Calu3 (cell line): ENCODE measurements at regions not wholly inside any gene's neighbourhood (a gene's known extent, or its start where the extent isn't known, plus 50 kb on each side); places are given as distances from the start of the nearest gene placed in this dataset.
A peak's percentile ranks its signal among the peaks of the same experiment; 100 is the strongest.

Experiments used
- BruUV-seq: library from RNA; stranded (reverse); fragments of 400-500 nt; replicated peaks from 2 replicates; lab custom pipeline; 2021; lab: Mats Ljungman, UMichigan
- CTCF ChIA-PET: fragments of 300-600 bp; sonication (Branson Sonifier 250); formaldehyde crosslinking; loops from one replicate; lab custom pipeline; 2022; ENCODE audit warnings: antibody characterized with exemption; lab: Charles Lee
- DNase-seq: peaks from one replicate; pipeline ENCODE4 v3.0.0; 2022
- H3K27ac Mint-ChIP-seq: one replicate; pipeline ENCODE4 v1.8.0; 2022; ENCODE audit warnings: mixed read lengths; ENCODE audit not compliant: unreplicated experiment
- H3K27me3 Mint-ChIP-seq: one replicate; pipeline ENCODE4 v1.8.0; 2022; ENCODE audit warnings: mixed read lengths; ENCODE audit not compliant: unreplicated experiment
- H3K36me3 Mint-ChIP-seq: one replicate; pipeline ENCODE4 v1.8.0; 2022; ENCODE audit warnings: mild to moderate bottlenecking, moderate library complexity, mixed read lengths; ENCODE audit not compliant: insufficient read depth, unreplicated experiment
- H3K4me1 Mint-ChIP-seq: one replicate; pipeline ENCODE4 v1.8.0; 2022; ENCODE audit warnings: mild to moderate bottlenecking, low read depth, mixed read lengths; ENCODE audit not compliant: unreplicated experiment
- H3K4me3 Mint-ChIP-seq: one replicate; pipeline ENCODE4 v1.8.0; 2022; ENCODE audit warnings: mild to moderate bottlenecking, low read depth, moderate library complexity, mixed read lengths; ENCODE audit not compliant: unreplicated experiment
- H3K9me3 Mint-ChIP-seq: one replicate; pipeline ENCODE4 v1.8.0; 2022; ENCODE audit warnings: low read depth, mixed read lengths; ENCODE audit not compliant: unreplicated experiment
- intact Hi-C: fragments of 100-400 bp; cut with micrococcal nuclease; formaldehyde crosslinking; loops from one replicate; pipeline ENCODE4 v1.10.0; 2022; ENCODE audit not compliant: unreplicated experiment
- TF ChIP-seq, protein P1 (sequence below): fragments of 200-600 bp; IDR thresholded peaks from one replicate; pipeline ENCODE4 v1.8.0; 2022; ENCODE audit warnings: antibody characterized with exemption; ENCODE audit not compliant: unreplicated experiment

DNA sequence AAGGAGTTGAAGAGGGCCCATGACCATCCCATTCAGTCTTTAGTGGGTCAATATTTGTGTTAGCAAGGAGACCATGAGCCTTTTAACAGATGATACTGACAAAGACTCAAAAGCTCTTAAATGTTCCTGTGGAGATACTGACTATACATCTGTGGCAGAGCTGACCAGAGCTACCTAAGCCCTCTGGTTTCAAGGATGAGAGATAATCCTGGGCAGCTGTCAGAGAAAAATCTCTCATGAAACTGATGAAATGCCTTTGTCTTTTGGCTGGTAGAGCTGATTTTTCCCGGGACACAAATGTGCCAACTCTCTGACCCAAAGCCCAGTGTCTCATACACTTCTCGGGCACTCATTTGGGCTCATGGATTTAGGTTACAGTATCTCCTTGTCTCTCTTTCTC lies 100.9 kb downstream of the XCL2 start:
- no TSS peak for BruUV-seq
- H3K9me3 Mint-ChIP-seq, result no peaks in the 10 kb centered on the region
- DNase-seq, result no peak
- H3K27me3 Mint-ChIP-seq, result no peaks in the 10 kb centered on the region
- H3K4me1 Mint-ChIP-seq, result peaks cover 28% of the 10 kb centered on the region
- TF ChIP-seq, protein P1, sequence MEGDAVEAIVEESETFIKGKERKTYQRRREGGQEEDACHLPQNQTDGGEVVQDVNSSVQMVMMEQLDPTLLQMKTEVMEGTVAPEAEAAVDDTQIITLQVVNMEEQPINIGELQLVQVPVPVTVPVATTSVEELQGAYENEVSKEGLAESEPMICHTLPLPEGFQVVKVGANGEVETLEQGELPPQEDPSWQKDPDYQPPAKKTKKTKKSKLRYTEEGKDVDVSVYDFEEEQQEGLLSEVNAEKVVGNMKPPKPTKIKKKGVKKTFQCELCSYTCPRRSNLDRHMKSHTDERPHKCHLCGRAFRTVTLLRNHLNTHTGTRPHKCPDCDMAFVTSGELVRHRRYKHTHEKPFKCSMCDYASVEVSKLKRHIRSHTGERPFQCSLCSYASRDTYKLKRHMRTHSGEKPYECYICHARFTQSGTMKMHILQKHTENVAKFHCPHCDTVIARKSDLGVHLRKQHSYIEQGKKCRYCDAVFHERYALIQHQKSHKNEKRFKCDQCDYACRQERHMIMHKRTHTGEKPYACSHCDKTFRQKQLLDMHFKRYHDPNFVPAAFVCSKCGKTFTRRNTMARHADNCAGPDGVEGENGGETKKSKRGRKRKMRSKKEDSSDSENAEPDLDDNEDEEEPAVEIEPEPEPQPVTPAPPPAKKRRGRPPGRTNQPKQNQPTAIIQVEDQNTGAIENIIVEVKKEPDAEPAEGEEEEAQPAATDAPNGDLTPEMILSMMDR, result no peak
- H3K27ac Mint-ChIP-seq, result no peak overlapping the region
- intact Hi-C loops, result no loop called here
- no peak overlapping the region for H3K4me3 Mint-ChIP-seq
- no peaks in the 10 kb centered on the region for H3K36me3 Mint-ChIP-seq
- CTCF ChIA-PET, result interaction anchor here (0.9 to 1.8 kb wide), 2 partner anchors 15 to 100 kb away, joined by 3 read pairs; no protein-coding TSS in a partner anchor

DNA sequence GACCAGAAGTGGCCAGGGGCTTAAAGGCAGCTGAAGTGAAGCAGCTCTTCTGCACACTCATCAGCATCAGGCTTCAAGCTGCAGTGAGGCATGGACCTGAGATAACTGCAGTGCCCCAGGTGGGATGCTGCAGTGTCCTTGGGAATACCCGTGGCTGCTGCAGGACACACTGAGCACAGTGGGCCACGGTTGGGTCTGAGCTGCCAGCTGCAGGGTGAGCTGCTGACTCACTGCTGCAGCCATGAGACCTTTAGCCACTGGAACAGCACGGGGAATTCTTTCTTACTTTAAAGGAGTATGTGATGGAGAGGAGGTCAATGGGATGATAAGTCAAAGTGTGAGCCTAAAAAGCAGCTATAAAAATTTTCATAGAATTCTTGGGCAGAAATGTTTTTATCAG lies 102.1 kb downstream of the XCL2 start:
- Mint-ChIP-seq H3K27ac (no peak overlapping the region), H3K4me1 (peaks cover 28% of the 10 kb centered on the region), H3K36me3 (no peaks in the 10 kb centered on the region), H3K9me3 (no peaks in the 10 kb centered on the region), H3K4me3 (no peak overlapping the region), H3K27me3 (no peaks in the 10 kb centered on the region)
- no peak for DNase-seq
- BruUV-seq, result no TSS peak
- CTCF ChIA-PET, result interaction anchor here (1.1 to 3.0 kb wide), 2 partner anchors 15 to 162 kb away, joined by 3 to 16 read pairs; no protein-coding TSS in a partner anchor
- TF ChIP-seq, protein P1, result no peak
- intact Hi-C loops, result no loop called here

DNA sequence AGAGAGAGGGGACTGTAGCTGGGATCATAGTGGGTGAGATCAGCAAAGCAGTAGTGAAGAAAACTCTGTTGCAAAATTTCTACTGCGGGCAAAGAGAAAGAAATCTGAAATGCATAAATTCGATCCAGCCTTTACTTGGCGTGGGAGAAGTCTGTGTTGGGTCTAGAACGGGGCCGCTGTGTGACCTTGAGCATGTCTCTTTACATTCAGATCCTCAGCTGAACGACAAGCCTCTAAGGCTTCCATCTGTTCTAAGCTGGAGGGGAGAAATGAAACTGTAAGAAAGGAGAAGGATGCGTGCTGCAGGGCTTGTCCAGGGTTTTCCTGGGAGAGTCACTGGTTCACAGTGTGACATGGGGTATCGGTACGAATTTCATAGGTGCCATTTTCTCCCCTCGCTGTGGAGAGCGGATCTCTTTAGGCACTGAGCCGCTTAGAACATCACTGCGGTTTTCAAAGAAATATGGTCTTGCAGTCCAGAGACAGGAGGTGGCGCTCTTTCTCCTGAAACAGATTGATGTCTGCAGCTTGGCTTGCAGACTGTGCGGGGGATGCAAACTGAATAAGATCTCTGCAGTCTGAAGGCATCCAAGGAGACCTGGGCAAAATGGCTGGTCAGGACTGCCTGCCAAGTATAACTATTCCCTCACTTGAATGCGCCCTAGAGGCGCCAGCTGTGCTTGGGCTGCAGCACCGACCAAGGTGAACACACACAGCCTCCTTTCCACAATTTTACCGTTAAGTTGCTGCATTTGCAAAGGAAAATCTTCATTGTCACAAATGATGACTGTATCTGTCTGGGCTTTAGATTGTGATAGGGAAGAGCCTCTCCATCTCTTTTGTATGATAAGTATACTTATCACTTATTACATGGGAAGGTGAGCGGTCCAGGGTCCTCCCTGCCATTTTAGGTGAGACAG lies 104.1 kb downstream of the XCL2 start:
- TF ChIP-seq, protein P1, result peak; percentile 92
- peak; percentile 88 for DNase-seq
- Mint-ChIP-seq H3K4me3 (peak overlapping the region; percentile 55), H3K4me1 (peaks cover 28% of the 10 kb centered on the region), H3K27ac (no peak overlapping the region), H3K27me3 (peaks cover 9% of the 10 kb centered on the region), H3K9me3 (no peaks in the 10 kb centered on the region), H3K36me3 (no peaks in the 10 kb centered on the region)
- no TSS peak for BruUV-seq
- CTCF ChIA-PET, result interaction anchor here (0.6 to 3.0 kb wide), 11 partner anchors 27 to 647 kb away, joined by 3 to 37 read pairs (median 5); no protein-coding TSS in a partner anchor
- intact Hi-C loops, result loop anchor here (1.0 to 5.0 kb wide), 3 partner anchors 97 to 908 kb away; no protein-coding TSS in a partner anchor

DNA sequence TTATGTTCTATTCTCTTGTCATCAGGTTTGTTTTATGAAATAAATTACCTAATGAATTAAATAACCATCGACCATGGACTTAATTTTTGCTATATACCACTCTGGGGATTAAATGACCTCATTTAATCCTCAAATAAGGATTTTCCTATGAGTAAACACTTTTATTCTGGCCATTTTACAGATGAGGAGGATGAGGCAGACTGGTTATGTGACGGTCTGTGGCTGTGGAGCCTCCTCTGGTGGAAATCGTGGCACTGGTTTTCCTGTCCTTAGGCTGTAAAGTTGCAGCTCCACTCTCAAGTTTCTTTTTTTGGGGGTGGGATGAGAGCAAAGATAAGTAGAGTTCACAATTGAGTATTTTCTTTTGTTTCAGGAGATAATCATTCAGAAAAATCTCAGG lies 105.2 kb downstream of the XCL2 start:
- Mint-ChIP-seq H3K4me1 (peaks cover 28% of the 10 kb centered on the region), H3K36me3 (no peaks in the 10 kb centered on the region), H3K9me3 (no peaks in the 10 kb centered on the region), H3K27ac (no peak overlapping the region), H3K27me3 (peaks cover 18% of the 10 kb centered on the region), H3K4me3 (no peak overlapping the region)
- intact Hi-C loops, result loop anchor here (1.0 to 5.0 kb wide), 3 partner anchors 96 to 909 kb away; no protein-coding TSS in a partner anchor
- BruUV-seq, result no TSS peak
- CTCF ChIA-PET, result interaction anchor here (1.1 to 3.0 kb wide), 5 partner anchors 28 to 165 kb away, joined by 3 to 37 read pairs (median 7); no protein-coding TSS in a partner anchor
- DNase-seq, result no peak
- TF ChIP-seq, protein P1, result no peak
